Colonic mucosa (tissue), 4 donors: ENCODE measurements at regions not wholly inside any gene's neighbourhood (a gene's known extent, or its start where the extent isn't known, plus 50 kb on each side); places are given as distances from the start of the nearest gene placed in this dataset.
A peak's percentile ranks its signal among the peaks of the same experiment; 100 is the strongest.

Source experiments
- DNase-seq: peaks from one replicate; pipeline ENCODE4 v3.0.0-alpha.2; 2020
- H3K27ac ChIP-seq: fragments of 200-600 bp; one replicate; pipeline ENCODE4 v1.8.0; 2021
- H3K27me3 ChIP-seq: fragments of 200-600 bp; one replicate; pipeline ENCODE4 v1.8.0; 2021
- H3K36me3 ChIP-seq: fragments of 200-600 bp; one replicate; pipeline ENCODE4 v1.8.0; 2021
- H3K4me1 ChIP-seq: fragments of 200-600 bp; one replicate; pipeline ENCODE4 v1.8.0; 2021; ENCODE audit warnings: mild to moderate bottlenecking
- H3K4me3 ChIP-seq: fragments of 200-600 bp; one replicate; pipeline ENCODE4 v1.8.0; 2021
- H3K9ac ChIP-seq, 2 donors: one replicate each; pipeline ENCODE4 v1.7.0; 2013; ENCODE audit warnings: control low read depth in 2 of 2, low read depth in 2 of 2, low read length in 2 of 2
- H3K9me3 ChIP-seq: fragments of 200-600 bp; one replicate; pipeline ENCODE4 v1.8.0; 2021
- intact Hi-C: fragments of 100-400 bp; cut with DNase I; formaldehyde crosslinking; loops from one replicate; pipeline ENCODE4 v1.14.1; 2022
- TF ChIP-seq, protein P1 (sequence below): fragments of 200-600 bp; IDR thresholded peaks from one replicate; pipeline ENCODE4 v1.8.0; 2022; ENCODE audit warnings: antibody characterized with exemption, mild to moderate bottlenecking
- donor health status: healthy.
- donor health status: DM: no; HTN: no; CAD: no.
- donor health status: DM: no; HTN: no; CAD: no.

DNA sequence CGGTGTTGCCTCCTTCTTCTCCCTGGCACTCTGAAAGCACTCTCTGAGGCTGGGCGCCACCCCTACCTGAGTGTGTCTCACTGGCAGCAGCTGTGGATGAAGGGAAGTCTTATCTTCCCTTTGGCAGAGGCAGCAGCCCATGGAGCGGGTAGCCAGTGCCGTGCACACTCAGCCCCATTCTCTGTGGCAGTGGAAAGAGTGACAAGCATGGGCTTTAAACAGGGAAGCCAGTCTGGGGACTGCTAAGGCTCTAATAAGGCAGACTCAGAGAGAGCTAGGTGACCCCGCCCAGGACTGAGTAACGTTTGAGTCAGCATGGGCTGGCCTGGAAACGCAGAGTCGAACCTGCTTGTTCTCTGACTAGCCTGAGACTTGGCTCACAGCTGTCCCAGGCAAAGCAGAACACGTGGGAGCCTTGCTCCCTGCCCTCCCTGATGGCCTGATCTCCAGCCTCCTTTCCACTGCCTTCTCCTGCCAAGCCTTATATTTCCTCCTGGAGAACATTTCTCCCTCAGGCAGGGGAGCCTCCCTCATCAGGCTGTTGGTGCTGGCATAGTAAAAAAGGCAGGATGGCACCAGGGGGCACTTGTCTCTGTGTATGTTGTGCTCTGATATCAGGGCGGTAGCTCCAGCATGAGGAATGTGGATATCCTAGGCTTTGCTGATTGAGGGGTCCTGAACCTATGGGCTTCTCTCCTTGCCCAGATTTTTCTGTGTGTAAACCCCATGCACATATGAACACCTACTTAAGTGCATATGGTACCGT is 93.9 kb upstream of the LGALSL start:
- TF ChIP-seq, protein P1, sequence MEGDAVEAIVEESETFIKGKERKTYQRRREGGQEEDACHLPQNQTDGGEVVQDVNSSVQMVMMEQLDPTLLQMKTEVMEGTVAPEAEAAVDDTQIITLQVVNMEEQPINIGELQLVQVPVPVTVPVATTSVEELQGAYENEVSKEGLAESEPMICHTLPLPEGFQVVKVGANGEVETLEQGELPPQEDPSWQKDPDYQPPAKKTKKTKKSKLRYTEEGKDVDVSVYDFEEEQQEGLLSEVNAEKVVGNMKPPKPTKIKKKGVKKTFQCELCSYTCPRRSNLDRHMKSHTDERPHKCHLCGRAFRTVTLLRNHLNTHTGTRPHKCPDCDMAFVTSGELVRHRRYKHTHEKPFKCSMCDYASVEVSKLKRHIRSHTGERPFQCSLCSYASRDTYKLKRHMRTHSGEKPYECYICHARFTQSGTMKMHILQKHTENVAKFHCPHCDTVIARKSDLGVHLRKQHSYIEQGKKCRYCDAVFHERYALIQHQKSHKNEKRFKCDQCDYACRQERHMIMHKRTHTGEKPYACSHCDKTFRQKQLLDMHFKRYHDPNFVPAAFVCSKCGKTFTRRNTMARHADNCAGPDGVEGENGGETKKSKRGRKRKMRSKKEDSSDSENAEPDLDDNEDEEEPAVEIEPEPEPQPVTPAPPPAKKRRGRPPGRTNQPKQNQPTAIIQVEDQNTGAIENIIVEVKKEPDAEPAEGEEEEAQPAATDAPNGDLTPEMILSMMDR = no peak

DNA sequence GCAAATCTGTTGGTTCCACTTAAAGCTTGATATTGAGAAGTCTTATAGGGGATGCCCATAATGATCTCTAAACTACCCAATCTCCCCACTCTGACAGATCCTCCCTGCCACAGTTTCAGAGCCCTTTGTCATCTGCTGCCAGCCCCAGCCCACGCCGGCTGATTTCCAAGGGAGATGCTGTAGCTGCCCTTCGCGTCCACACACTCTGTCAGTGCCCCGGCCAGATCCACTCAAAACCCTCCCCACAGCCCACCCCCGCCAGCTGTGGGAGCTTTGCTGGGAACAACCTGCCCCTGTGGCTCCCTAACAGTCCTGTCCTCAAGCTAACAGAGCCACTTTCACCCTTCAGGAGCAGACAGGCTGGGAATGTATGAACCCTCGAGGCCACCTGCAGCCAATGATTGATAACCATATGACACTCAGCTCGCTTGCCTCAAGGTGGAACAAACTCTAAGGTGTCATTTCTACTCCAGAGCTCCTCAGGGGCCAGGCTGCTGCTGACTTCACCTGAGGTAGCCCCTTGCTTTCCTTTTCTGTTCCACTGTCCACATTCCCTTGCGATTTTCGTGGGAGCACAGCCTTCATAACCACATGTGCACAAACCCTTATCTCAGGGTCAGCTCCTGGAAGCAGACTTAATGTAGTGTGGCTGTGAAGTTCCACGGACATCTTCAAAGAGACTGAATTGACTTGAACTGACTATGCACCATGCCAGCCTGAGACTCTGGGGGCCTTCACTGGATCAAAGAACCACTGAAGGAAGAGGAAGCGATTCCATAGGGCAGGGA is 92.6 kb upstream of the LGALSL start:
- no peak overlapping the region for H3K4me3 ChIP-seq
- intact Hi-C loops = no loop called here
- H3K27me3 ChIP-seq = no peaks in the 10 kb centered on the region
- no peaks in the 10 kb centered on the region for H3K9me3 ChIP-seq
- TF ChIP-seq, protein P1 = no peak
- H3K4me1 ChIP-seq = no peaks in the 10 kb centered on the region
- no peak overlapping the region for H3K9ac ChIP-seq
- H3K36me3 ChIP-seq = no peaks in the 10 kb centered on the region
- H3K27ac ChIP-seq = no peak overlapping the region
- no peak for DNase-seq

More for the DNA sequence above, 93.9 kb upstream of the LGALSL start:
- peak; percentile 85 for DNase-seq
- no peaks in the 10 kb centered on the region for H3K4me1 ChIP-seq
- H3K27me3 ChIP-seq = no peaks in the 10 kb centered on the region
- H3K9me3 ChIP-seq = no peaks in the 10 kb centered on the region
- peak overlapping the region; percentile 68 for H3K27ac ChIP-seq
- H3K36me3 ChIP-seq = no peaks in the 10 kb centered on the region
- no peak overlapping the region for H3K9ac ChIP-seq
- H3K4me3 ChIP-seq = no peak overlapping the region
- intact Hi-C loops = no loop called here

DNA sequence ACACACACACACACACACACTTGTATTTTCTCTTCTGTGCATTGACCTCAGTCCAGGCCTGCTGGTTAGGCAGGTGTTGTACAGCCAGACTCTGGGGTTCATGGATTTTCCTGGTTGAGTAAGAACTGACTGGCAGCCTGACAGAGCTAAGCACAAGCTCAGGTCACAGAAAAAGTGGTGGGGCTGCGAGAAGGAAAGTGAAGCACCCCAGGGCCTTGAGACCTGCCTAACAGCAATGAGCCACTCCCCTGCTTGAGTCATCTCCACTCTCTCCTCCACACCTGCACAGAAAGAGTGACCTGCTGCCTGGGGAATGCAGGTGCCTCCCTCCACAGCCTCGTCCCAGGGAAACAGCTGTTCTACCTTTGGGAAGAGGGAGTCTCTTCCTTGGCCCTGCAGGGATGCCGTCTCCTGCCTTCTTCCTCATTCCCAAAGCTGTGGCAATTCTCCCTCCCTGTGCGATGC is 91.4 kb upstream of the LGALSL start:
- Histone ChIP-seq H3K27ac (no peak overlapping the region), H3K9ac (no peak overlapping the region)

DNA sequence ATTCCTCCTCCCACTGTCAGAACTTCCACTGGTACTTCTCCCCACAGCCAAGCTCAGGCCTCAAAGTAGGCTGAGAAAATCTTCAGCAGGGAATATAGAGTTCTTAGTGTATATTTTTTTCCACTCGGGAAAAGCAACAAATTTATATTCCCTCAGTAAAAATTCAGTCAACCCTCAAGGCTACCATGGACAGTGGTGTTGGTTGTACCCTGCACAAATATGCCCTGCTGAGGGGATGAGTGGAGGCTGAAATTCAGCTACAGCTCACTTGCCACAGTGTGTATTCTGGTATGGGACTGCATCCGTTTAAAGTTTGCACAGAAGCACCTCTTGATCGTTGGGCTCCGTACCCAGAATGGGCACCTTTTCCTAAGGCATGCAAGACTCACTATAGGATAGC is 90.8 kb upstream of the LGALSL start:
- no peak overlapping the region for H3K4me3 ChIP-seq
- TF ChIP-seq, protein P1 = no peak
- no peaks in the 10 kb centered on the region for H3K36me3 ChIP-seq
- no peaks in the 10 kb centered on the region for H3K9me3 ChIP-seq
- DNase-seq = no peak
- no peak overlapping the region for H3K9ac ChIP-seq
- H3K4me1 ChIP-seq = no peaks in the 10 kb centered on the region
- no peak overlapping the region for H3K27ac ChIP-seq
- intact Hi-C loops = no loop called here
- no peaks in the 10 kb centered on the region for H3K27me3 ChIP-seq

More for the DNA sequence above, 91.4 kb upstream of the LGALSL start:
- H3K27me3 ChIP-seq = no peaks in the 10 kb centered on the region
- H3K9me3 ChIP-seq = no peaks in the 10 kb centered on the region
- TF ChIP-seq, protein P1 = no peak
- no peaks in the 10 kb centered on the region for H3K4me1 ChIP-seq
- H3K4me3 ChIP-seq = no peak overlapping the region
- intact Hi-C loops = no loop called here
- H3K36me3 ChIP-seq = no peaks in the 10 kb centered on the region
- peak; percentile 52 for DNase-seq

DNA sequence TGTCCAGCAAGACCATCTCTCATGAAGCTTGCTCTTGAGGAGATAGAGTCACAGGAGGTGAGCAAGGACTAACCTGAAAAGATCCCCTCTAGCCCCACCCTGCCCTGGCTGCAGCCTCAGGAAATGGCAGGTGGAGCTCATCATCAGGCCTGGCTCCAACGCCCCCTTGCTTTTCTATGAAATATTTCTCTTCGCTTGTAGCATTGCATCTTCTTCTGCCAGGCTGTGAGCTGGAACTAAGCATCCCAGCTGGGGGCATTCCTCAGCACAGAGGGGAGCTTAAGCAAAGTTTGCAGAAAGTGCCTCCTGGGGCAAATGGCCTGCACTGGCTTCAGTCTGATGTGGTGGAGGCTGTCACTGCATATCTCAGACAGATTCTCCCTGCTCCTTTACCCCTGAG is 90.1 kb upstream of the LGALSL start:
- DNase-seq = no peak
- no peaks in the 10 kb centered on the region for H3K36me3 ChIP-seq
- H3K27ac ChIP-seq = no peak overlapping the region
- no peak overlapping the region for H3K4me3 ChIP-seq
- no peak overlapping the region for H3K9ac ChIP-seq
- intact Hi-C loops = no loop called here
- H3K27me3 ChIP-seq = no peaks in the 10 kb centered on the region
- TF ChIP-seq, protein P1 = no peak
- no peaks in the 10 kb centered on the region for H3K9me3 ChIP-seq
- no peaks in the 10 kb centered on the region for H3K4me1 ChIP-seq
